Activated CD4-positive, alpha-beta memory T cell treated with anti-CD3 and anti-CD28 coated beads, Interleukin-2, amount 10 ng/mL, durations not matched to agents 7 days and 5 days (primary cell): ENCODE measurements at regions not wholly inside any gene's neighbourhood (a gene's known extent, or its start where the extent isn't known, plus 50 kb on each side); places are given as distances from the start of the nearest gene placed in this dataset.
"Not testable (repeated sequence)": the region's sequence is repeated elsewhere in the genome, so short reads cannot be mapped to it uniquely, and the experiment has no call there.

Experiments used
- CTCF ChIA-PET: fragments of 350-600 bp; sonication (Branson Sonifier 250); formaldehyde crosslinking; loops from one replicate; lab custom pipeline; 2021; ENCODE audit warnings: antibody characterized with exemption, inconsistent platforms; lab: Charles Lee
- POLR2A ChIA-PET: fragments of 350-600 bp; sonication (Branson Sonifier 250); formaldehyde crosslinking; loops from one replicate; lab custom pipeline; 2021; ENCODE audit warnings: antibody characterized with exemption; lab: Charles Lee
- DNase-seq: peaks from one replicate; pipeline ENCODE4 v3.0.0-alpha.2; 2020
- H3K27ac Mint-ChIP-seq: one replicate; pipeline ENCODE4 v1.8.0; 2021; ENCODE audit warnings: mild to moderate bottlenecking, mixed read lengths
- H3K27me3 Mint-ChIP-seq: one replicate; pipeline ENCODE4 v1.8.0; 2021; ENCODE audit warnings: mixed read lengths
- H3K36me3 Mint-ChIP-seq: one replicate; pipeline ENCODE4 v1.8.0; 2021; ENCODE audit warnings: low read depth, mixed read lengths
- H3K4me1 Mint-ChIP-seq: one replicate; pipeline ENCODE4 v1.8.0; 2021; ENCODE audit warnings: mixed read lengths
- H3K4me3 Mint-ChIP-seq: one replicate; pipeline ENCODE4 v1.8.0; 2021; ENCODE audit warnings: mild to moderate bottlenecking, mixed read lengths
- H3K9me3 Mint-ChIP-seq: one replicate; pipeline ENCODE4 v1.8.0; 2021; ENCODE audit warnings: mixed read lengths

DNA sequence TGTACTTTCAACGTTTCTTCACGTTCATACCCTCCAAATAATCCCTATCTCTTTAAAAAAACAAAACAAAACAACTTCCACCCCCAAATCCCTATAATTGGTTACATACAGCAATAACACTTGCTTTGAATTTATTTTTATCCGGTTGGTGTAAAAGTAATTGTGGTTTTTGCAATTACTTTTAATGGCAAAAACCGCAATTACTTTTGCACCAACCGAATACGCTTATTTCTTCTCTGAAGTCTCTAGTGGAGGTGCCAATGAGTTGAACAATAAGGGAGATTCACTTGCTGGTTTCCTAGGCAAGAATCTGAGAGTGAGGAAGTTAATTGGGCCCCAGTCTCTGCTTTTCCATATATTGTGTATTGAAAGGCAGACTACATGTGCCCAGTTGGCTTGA, 133.3 kb downstream of the DACT1 start:
- Mint-ChIP-seq H3K27me3 (peaks cover 4% of the 10 kb centered on the region), H3K4me3 (no peak overlapping the region), H3K4me1 (no peaks in the 10 kb centered on the region), H3K9me3 (no peaks in the 10 kb centered on the region), H3K36me3 (no peaks in the 10 kb centered on the region), H3K27ac (no peak overlapping the region)
- DNase-seq: no peak
- ChIA-PET CTCF (no interaction called here), POLR2A (no interaction called here)

DNA sequence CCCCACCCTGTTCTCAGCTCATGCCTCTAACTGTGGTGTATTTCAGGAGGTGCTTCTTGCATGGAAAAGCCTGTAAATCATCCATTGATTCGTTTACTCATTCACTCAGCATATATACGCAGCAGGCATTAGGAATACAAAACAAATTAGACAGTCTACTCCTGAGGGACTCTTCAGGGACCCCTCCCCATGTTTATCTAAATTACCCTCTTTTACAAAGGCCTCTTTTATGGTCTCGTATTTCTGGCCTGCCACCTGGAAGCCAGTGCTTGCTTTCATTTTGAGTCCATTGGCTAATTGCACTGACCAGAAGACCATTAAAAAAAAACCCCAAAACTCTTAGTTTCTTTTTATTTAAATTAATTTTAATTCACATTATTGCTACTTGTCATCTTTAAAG, 134.4 kb downstream of the DACT1 start:
- ChIA-PET POLR2A (no interaction called here), CTCF (no interaction called here)
- H3K27me3 Mint-ChIP-seq: peaks cover 4% of the 10 kb centered on the region
- no peak overlapping the region for H3K27ac Mint-ChIP-seq
- no peak for DNase-seq
- no peaks in the 10 kb centered on the region for H3K9me3 Mint-ChIP-seq
- H3K4me3 Mint-ChIP-seq: no peak overlapping the region
- H3K4me1 Mint-ChIP-seq: no peaks in the 10 kb centered on the region
- no peaks in the 10 kb centered on the region for H3K36me3 Mint-ChIP-seq

DNA sequence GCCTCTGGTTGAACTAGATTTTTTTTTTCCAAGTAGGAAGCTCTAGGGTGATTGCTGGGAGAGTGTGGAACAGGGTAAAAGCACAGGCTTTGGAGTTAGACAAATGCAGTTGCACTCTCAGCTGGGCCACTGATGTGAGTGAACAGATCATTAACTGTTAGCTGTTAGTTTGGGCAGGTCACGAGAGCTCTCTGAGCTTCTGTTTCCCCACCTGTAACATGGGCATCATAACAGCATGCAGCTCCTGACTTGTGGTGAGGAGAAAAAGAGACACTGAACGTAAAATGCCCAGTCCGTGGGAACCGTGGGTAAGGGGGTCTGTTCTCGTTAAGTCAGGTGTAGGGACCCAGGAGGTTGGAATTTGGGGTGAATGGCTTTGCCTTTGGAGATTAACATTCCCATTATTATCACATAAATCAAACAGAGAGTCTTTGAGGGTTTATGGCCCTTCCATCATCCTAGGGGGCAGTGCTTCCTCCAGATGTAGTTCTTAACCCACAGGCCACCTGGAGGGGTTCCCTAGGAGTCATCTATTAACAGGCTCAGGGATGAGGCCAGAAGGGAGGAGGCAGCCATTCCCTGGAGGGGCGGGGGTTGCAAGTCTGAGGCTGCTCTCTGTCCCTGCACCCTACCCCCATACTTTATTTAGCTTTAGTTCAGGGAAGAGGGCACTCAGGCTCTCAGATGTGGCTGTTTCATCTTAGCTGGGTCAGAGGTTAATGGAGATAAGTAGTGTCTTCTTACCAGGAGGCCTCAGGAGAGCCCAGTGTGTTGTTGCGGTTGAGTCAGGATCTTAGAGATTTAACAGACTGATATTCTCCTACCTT, 135.2 kb downstream of the DACT1 start:
- peaks cover 4% of the 10 kb centered on the region for H3K27me3 Mint-ChIP-seq
- CTCF ChIA-PET: no interaction called here
- H3K9me3 Mint-ChIP-seq: no peaks in the 10 kb centered on the region
- POLR2A ChIA-PET: no interaction called here
- H3K4me3 Mint-ChIP-seq: no peak overlapping the region
- H3K36me3 Mint-ChIP-seq: no peaks in the 10 kb centered on the region
- H3K27ac Mint-ChIP-seq: no peak overlapping the region
- H3K4me1 Mint-ChIP-seq: no peaks in the 10 kb centered on the region
- DNase-seq: no peak

DNA sequence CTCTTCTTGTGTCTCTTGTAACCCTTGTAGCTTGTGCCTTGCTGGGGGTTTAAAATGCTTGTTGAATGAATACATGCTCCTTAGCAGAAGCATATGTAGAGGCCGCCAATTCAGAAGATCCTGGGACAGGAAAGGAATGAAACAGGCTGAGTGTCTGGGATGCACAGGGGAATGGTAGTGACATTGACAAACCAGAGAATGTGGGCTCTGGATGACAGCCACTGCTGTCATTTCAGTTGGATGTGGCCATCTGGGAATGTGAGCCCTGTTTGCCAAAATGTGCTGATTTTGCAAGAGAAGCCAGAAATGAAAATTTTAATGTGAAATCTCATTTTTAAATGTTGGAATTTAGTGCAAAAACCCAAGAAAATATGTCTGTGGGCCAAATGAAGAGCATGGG, 136.8 kb downstream of the DACT1 start:
- Mint-ChIP-seq H3K27me3 (peaks cover 4% of the 10 kb centered on the region), H3K4me1 (no peaks in the 10 kb centered on the region)
- no peak for DNase-seq

DNA sequence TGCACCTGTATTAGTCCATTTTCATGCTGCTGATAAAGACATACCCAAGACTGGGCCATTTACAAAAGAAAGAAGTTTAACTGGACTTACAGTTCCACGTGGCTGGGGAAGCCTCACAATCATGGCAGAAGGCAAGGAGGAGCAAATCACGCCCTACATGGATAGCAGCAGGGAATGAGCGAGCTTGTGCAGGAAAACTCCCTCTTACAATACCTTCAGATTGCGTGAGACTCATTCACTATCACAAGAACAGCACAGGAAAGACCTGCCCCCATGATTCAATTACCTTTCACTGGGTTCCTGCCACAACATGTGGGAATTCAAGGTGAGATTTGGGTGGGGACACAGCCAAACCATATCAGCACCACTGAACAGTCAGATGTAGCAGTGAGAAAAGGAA, 137.4 kb downstream of the DACT1 start:
- H3K4me3 Mint-ChIP-seq, DNase-seq, H3K4me1 Mint-ChIP-seq, CTCF ChIA-PET, H3K36me3 Mint-ChIP-seq, POLR2A ChIA-PET, H3K9me3 Mint-ChIP-seq, H3K27ac Mint-ChIP-seq, H3K27me3 Mint-ChIP-seq: not testable (repeated sequence)

More for the DNA sequence above, 136.8 kb downstream of the DACT1 start:
- POLR2A ChIA-PET: no interaction called here
- CTCF ChIA-PET: no interaction called here
- no peaks in the 10 kb centered on the region for H3K9me3 Mint-ChIP-seq
- no peak overlapping the region for H3K4me3 Mint-ChIP-seq
- H3K36me3 Mint-ChIP-seq: no peaks in the 10 kb centered on the region
- H3K27ac Mint-ChIP-seq: no peak overlapping the region

DNA sequence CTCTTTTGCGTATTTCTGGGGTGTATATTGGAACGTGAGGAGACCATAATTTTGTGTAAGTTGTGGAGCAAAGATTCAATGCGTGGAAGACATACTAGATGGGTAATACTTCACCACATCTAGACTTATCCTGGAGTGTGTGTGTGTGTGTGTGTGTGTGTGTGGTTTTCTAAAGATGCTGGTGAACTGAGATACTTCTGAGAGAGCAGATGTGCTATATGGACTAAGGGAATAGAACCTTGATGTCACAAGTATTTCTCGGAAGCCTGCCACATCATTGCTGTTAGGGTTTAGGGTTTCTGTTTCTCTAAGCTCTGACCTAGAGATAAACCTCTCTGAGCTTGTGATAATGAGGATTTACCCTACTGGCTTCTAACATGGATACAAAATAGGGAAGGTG, 138.8 kb downstream of the DACT1 start:
- H3K27ac Mint-ChIP-seq: no peak overlapping the region
- no peaks in the 10 kb centered on the region for H3K4me1 Mint-ChIP-seq
- no peaks in the 10 kb centered on the region for H3K9me3 Mint-ChIP-seq
- no peaks in the 10 kb centered on the region for H3K27me3 Mint-ChIP-seq
- CTCF ChIA-PET: no interaction called here
- no peak overlapping the region for H3K4me3 Mint-ChIP-seq
- POLR2A ChIA-PET: no interaction called here
- DNase-seq: no peak
- no peaks in the 10 kb centered on the region for H3K36me3 Mint-ChIP-seq

DNA sequence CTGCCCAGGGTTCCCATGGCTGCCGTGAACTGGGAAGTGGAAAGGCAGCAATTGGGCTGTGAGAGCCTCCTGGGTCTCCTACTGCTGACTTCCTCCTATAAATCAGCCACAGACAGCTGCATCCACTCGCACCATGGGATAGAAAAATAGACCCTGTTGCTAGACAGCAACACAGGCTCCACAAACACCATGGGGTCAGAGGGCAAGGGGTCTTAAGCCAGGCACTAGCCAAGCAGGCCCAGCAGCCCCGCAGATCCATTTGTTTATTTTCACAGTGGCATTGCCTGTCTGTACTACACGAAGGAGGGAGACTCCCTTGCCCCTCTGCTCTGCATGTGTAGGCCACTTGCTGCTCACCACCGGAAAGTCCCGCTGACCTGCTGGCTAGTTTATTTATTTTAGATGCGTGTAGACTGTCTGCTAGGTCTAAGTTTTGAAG, 139.8 kb downstream of the DACT1 start:
- no peaks in the 10 kb centered on the region for H3K4me1 Mint-ChIP-seq
- ChIA-PET POLR2A (no interaction called here), CTCF (no interaction called here)
- no peak for DNase-seq
- H3K27ac Mint-ChIP-seq: no peak overlapping the region
- H3K4me3 Mint-ChIP-seq: no peak overlapping the region
- no peaks in the 10 kb centered on the region for H3K27me3 Mint-ChIP-seq
- H3K9me3 Mint-ChIP-seq: no peaks in the 10 kb centered on the region
- no peaks in the 10 kb centered on the region for H3K36me3 Mint-ChIP-seq

DNA sequence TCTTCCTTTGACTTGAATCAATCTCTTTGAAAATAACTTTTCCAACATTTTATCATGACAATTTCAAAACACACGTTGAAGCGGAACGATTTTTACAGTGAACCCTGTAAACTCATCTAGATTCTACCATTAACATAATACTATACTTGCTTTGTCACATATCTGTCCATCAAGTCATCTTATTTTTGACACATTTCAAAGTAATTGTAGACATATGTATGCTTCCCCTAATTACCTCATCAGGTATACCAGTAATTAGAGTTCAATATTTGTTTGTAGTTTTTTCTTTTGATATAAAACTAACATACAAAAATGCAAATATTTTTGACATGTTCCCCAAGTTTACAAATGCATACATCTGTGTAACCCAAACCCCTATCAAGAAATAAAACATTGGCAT, 140.4 kb downstream of the DACT1 start:
- CTCF ChIA-PET: no interaction called here
- Mint-ChIP-seq H3K27me3 (no peaks in the 10 kb centered on the region), H3K4me3 (no peak overlapping the region), H3K36me3 (no peaks in the 10 kb centered on the region), H3K27ac (no peak overlapping the region), H3K9me3 (no peaks in the 10 kb centered on the region), H3K4me1 (no peaks in the 10 kb centered on the region)
- DNase-seq: no peak
- POLR2A ChIA-PET: no interaction called here

DNA sequence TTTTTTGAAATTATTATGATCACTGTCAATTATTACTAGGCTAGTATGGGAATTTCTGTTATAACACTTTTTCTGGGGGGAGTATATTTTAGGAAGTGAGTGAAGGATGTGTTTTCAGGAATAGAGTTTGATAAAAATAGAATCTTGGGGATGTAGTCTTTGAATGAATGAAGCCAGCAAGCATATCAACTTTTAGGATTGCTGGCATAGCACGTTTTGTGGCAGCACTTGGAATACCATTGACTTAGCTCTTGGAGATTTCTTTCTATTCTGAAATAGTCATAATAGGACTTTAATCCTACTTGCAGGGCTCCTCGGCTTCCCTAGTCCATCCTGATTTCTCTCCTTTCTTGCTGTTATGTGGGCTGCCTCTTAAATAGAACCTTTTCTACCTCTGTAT, 141.6 kb downstream of the DACT1 start:
- Mint-ChIP-seq H3K36me3 (no peaks in the 10 kb centered on the region), H3K27ac (no peak overlapping the region), H3K27me3 (no peaks in the 10 kb centered on the region), H3K9me3 (no peaks in the 10 kb centered on the region), H3K4me1 (no peaks in the 10 kb centered on the region), H3K4me3 (no peak overlapping the region)
- POLR2A ChIA-PET: no interaction called here
- no peak for DNase-seq
- CTCF ChIA-PET: no interaction called here

DNA sequence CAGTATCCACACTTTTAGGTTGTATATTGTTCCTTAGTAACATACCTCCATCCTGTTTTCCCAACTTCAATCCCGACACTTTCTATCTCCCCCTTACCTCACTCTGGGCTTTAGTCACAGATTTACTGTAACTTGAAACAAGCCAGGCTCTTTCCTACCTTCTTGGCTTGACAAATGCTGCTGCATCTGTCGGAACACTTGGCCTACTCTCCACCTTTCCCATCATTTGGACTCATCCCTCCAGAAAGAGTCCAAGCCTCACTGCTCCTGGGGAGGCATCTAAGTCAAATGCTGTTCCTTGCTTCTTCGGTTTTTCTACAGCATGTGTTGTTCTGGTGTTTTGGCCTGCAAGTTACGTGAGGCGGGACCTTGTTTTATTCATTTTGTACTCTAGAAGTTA, 142.4 kb downstream of the DACT1 start:
- Mint-ChIP-seq H3K4me1 (no peaks in the 10 kb centered on the region), H3K9me3 (no peaks in the 10 kb centered on the region), H3K27ac (no peak overlapping the region), H3K36me3 (no peaks in the 10 kb centered on the region), H3K4me3 (no peak overlapping the region), H3K27me3 (no peaks in the 10 kb centered on the region)
- ChIA-PET CTCF (no interaction called here), POLR2A (no interaction called here)
- DNase-seq: no peak

DNA sequence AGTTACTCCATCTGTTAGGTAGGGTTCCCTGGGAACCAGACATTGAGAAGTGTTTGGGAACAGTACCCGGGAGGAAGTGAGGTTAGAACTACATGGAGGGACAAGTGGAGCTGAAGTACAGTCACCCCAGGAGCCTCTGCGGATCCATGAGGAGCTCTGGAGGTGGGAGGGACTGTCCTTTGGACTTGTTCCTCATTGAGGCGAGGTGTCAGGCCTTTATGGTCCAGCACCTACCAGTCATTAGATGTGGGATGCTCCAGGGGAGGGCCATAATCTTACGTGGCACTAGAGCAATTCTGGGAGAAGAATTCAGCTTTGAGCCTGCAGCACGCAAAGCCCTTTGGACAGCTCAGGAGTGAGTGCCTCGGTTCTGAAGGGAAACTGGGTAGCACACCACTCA, 142.8 kb downstream of the DACT1 start:
- Mint-ChIP-seq H3K9me3 (no peaks in the 10 kb centered on the region), H3K4me3 (no peak overlapping the region), H3K27me3 (no peaks in the 10 kb centered on the region), H3K36me3 (no peaks in the 10 kb centered on the region), H3K4me1 (no peaks in the 10 kb centered on the region), H3K27ac (no peak overlapping the region)
- DNase-seq: no peak
- ChIA-PET CTCF (no interaction called here), POLR2A (no interaction called here)

DNA sequence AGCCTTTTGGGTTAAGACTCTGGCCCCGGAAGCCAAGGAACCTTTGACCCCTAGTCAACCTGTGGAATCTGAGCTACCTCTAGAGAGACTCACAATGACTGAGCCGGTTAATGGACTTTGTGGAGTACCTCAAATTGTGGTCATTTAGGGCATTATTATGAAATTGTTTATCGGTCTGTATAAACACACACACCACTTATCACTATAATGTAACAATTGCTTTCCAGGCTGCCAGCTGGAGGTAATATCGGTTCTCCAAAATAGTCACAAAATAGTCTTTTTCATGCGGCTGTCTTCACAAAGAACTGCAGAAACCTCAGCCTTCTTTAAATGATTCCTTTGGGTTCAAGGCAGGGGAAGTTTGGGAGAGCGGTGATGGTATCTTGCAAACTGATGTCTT, 144.2 kb downstream of the DACT1 start:
- POLR2A ChIA-PET: no interaction called here

DNA sequence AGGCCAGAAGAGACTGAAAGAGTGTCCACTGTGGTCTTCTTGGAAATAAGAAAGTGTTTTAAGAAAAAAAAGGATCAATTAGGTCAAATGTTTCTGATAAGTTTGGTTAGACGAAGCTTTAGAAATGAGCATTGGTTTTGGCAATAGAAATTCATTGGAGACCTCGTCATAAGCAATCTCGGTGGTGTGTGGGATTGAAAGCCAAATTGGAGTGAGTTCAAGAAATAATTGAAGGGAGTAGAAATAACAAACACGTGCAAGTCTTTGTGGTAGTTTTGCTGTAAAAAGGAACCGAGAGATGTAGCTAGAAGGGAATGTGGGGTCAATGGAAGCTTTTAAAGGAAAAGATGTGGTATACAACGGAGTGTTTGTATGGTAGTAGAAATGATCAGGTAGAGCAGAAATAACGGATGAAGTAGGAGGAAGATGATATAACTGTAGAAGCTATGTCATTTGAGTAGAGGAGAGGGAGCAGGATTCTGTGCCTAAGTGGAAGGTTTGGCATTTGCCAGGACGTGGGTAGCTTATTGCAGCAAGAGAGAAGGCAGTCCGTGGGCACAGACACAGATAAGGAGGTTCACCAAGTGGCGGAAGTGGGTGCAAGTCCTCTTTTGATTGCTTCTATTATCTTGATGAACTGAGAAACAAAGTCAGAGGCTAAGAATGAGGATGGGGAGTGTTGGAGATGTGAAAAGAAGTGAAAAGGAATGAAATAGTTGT, 146.2 kb downstream of the DACT1 start:
- H3K36me3 Mint-ChIP-seq: no peaks in the 10 kb centered on the region
- no peaks in the 10 kb centered on the region for H3K27me3 Mint-ChIP-seq
- no peak overlapping the region for H3K27ac Mint-ChIP-seq
- POLR2A ChIA-PET: no interaction called here
- no peaks in the 10 kb centered on the region for H3K4me1 Mint-ChIP-seq
- DNase-seq: no peak
- no peak overlapping the region for H3K4me3 Mint-ChIP-seq
- CTCF ChIA-PET: no interaction called here
- no peaks in the 10 kb centered on the region for H3K9me3 Mint-ChIP-seq

More for the DNA sequence above, 144.2 kb downstream of the DACT1 start:
- Mint-ChIP-seq H3K9me3 (no peaks in the 10 kb centered on the region), H3K27ac (no peak overlapping the region), H3K36me3 (no peaks in the 10 kb centered on the region), H3K4me1 (no peaks in the 10 kb centered on the region), H3K27me3 (no peaks in the 10 kb centered on the region), H3K4me3 (no peak overlapping the region)
- CTCF ChIA-PET: no interaction called here
- DNase-seq: no peak

DNA sequence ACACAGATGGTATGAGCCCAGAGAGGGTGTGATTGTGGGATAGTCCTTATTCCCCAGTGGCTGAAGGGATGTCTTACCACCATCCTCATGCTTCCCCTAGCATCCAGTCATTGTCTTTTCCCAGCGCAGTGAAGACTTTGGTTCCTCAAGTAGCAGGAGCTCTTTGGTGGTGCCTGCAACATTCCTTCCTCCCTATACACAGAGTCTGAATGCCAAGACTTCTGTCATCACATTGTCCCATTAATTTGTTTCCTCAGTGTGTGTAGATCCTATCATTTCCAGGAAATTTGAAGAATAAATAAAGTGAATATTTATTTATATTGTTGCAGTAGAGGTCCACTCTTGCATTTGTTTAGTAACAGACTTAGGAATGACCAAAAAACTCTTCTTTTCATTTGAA, 147.2 kb downstream of the DACT1 start:
- H3K4me3 Mint-ChIP-seq: no peak overlapping the region
- H3K9me3 Mint-ChIP-seq: no peaks in the 10 kb centered on the region
- no peaks in the 10 kb centered on the region for H3K4me1 Mint-ChIP-seq
- no peak overlapping the region for H3K27ac Mint-ChIP-seq
- CTCF ChIA-PET: no interaction called here
- DNase-seq: no peak
- POLR2A ChIA-PET: no interaction called here
- H3K27me3 Mint-ChIP-seq: no peaks in the 10 kb centered on the region
- no peaks in the 10 kb centered on the region for H3K36me3 Mint-ChIP-seq
